ENCODE measurements at regions not wholly inside any gene's neighbourhood (a gene's known extent, or its start where the extent isn't known, plus 50 kb on each side); places are given as distances from the start of the nearest gene placed in this dataset.

DNA sequence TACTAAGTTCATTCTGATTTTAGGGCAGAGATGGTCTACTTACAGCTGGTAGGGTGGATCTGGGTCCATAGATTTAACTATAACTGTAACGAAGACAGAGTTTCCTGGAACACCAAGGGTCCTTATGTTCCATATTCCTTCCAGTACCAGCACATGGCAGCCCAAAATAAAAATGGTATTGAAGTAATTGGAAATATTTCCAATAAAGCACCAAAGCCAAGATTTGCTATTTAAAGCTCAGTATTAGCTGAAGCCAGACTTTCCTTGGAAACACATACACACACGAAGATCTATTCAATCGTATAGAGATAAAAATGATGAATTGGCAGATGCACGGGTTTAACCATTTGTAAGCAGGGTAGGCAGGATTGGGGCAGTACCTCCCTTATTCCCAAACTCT is 289.1 kb upstream of the SORCS1 start:
- Histone ChIP-seq H3K36me3 (no peaks in the 10 kb centered on the region), H3K9me3 (no peaks in the 10 kb centered on the region), H3K4me1 (no peaks in the 10 kb centered on the region), H3K4me3 (no peak overlapping the region), H3K27ac (no peak overlapping the region), H3K27me3 (no peaks in the 10 kb centered on the region)
- DNase-seq = no peak
- TF ChIP-seq, protein P1, sequence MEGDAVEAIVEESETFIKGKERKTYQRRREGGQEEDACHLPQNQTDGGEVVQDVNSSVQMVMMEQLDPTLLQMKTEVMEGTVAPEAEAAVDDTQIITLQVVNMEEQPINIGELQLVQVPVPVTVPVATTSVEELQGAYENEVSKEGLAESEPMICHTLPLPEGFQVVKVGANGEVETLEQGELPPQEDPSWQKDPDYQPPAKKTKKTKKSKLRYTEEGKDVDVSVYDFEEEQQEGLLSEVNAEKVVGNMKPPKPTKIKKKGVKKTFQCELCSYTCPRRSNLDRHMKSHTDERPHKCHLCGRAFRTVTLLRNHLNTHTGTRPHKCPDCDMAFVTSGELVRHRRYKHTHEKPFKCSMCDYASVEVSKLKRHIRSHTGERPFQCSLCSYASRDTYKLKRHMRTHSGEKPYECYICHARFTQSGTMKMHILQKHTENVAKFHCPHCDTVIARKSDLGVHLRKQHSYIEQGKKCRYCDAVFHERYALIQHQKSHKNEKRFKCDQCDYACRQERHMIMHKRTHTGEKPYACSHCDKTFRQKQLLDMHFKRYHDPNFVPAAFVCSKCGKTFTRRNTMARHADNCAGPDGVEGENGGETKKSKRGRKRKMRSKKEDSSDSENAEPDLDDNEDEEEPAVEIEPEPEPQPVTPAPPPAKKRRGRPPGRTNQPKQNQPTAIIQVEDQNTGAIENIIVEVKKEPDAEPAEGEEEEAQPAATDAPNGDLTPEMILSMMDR (IDR thresholded peaks at IDR 0.05) = no peak
- intact Hi-C loops (cut with DNase I; ENCODE audit: low total_unique reads) = no loop called here

DNA sequence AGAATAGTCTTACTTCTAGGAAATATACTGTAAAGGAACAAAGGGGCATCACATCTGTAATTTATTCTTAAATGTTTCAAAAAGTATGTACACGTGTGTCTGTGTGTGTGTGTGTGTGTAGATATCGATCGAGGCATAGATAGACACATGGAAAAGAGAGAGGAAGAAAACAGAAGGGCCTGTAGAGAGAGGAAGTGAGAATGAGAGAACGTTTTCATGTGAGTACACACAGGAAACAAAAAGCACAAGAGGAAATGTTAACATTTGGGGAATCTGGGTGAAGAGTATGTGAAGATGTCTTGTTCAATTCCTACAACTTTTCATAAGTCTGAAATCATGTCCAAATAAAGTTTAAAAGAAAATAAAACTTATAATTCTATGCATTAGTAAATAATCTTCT is 286.5 kb upstream of the SORCS1 start:
- Histone ChIP-seq H3K27ac (no peak overlapping the region), H3K36me3 (no peaks in the 10 kb centered on the region), H3K27me3 (no peaks in the 10 kb centered on the region), H3K9me3 (no peaks in the 10 kb centered on the region), H3K4me1 (no peaks in the 10 kb centered on the region), H3K4me3 (no peak overlapping the region)
- TF ChIP-seq, protein P1 (IDR thresholded peaks at IDR 0.05) = no peak
- DNase-seq = no peak
- intact Hi-C loops (cut with DNase I; ENCODE audit: low total_unique reads) = no loop called here

DNA sequence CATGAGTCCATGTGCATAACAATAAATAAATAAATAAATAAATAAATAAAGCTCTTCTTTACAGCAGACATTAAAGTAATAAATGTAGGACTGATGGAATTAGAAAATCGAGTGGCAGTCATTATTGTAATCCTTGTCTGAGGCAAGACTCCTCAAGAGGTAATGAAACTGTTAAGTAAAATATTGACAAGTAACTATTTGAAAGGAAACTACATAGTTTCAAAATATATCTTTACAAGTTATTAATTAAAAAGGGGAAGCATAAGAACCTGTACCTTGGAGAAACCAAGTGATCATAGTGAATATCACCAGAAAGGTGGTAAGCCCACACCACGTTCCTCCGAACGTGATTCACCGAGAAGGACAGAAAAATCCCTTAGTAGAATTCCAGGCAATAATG is 285.6 kb upstream of the SORCS1 start:
- Histone ChIP-seq H3K4me1 (no peaks in the 10 kb centered on the region), H3K27me3 (no peaks in the 10 kb centered on the region), H3K27ac (no peak overlapping the region), H3K36me3 (no peaks in the 10 kb centered on the region), H3K4me3 (no peak overlapping the region), H3K9me3 (no peaks in the 10 kb centered on the region)
- no peak for DNase-seq
- intact Hi-C loops (cut with DNase I; ENCODE audit: low total_unique reads) = no loop called here
- TF ChIP-seq, protein P1 (IDR thresholded peaks at IDR 0.05) = no peak

DNA sequence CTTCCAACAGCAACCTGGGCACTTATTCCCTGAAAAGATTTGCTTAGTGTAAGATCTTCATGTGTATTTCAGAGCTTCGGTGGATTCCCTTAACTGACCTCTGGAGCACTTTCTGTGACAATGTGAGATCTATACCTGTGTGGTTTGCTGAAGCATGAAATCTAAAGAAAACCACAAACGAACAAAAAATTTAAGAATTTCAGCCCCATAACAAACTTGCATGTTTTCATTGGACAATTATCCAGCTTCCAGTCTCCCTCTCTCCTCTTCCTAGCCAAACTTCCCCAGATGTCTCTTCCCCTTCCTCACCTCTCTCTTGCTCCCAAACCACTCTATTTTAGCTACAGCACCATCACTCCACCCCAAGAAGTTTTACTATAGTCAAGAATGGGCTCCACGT is 279.9 kb upstream of the SORCS1 start:
- no peak overlapping the region for H3K27ac ChIP-seq
- TF ChIP-seq, protein P1 (IDR thresholded peaks at IDR 0.05) = no peak
- H3K36me3 ChIP-seq = no peaks in the 10 kb centered on the region
- no peak for DNase-seq
- intact Hi-C loops (cut with DNase I; ENCODE audit: low total_unique reads) = no loop called here
- no peaks in the 10 kb centered on the region for H3K9me3 ChIP-seq
- no peaks in the 10 kb centered on the region for H3K27me3 ChIP-seq
- no peak overlapping the region for H3K4me3 ChIP-seq
- H3K4me1 ChIP-seq = no peaks in the 10 kb centered on the region

DNA sequence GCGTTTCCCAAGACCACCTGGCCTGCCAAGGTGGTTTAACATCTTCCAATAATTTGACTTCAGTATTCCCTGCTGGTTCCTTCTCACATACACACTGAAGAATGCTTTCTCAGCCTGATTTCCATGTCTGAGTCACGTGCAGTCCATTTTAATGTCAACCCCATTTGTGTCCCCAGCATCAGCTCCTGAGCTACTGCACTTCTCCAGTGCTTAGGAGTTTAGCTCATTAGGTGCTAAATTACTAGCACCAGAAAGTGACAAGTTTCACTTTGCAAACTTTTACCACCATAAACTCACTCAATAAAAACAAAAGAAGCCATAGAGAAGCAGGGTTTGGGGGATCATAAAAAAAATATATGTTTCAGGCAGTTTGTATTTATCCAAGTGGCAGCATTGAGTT is 279.3 kb upstream of the SORCS1 start:
- H3K27me3 ChIP-seq = no peaks in the 10 kb centered on the region
- no peak for DNase-seq
- H3K4me1 ChIP-seq = no peaks in the 10 kb centered on the region
- H3K9me3 ChIP-seq = no peaks in the 10 kb centered on the region
- TF ChIP-seq, protein P1 (IDR thresholded peaks at IDR 0.05) = no peak
- no peak overlapping the region for H3K4me3 ChIP-seq
- no peaks in the 10 kb centered on the region for H3K36me3 ChIP-seq
- intact Hi-C loops (cut with DNase I; ENCODE audit: low total_unique reads) = no loop called here
- H3K27ac ChIP-seq = no peak overlapping the region

DNA sequence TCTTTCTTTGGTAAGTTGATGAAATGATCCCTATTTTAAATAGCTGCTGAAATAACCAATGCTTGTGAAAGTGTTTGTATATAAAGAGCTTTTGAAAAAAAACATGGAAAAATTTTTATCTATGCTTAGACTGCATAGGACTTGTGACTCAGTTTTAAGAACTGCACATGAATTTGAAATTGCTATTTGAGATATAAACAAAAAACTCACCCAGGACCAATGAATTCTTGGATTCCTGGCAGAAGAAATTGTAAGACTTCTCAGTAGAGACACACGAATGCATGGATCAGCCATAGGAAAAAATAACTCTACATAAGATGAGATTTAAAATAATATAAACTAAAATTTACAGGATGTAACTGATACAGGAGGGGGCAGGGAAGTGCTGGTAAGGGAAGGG is 278.8 kb upstream of the SORCS1 start:
- no peaks in the 10 kb centered on the region for H3K9me3 ChIP-seq
- TF ChIP-seq, protein P1 (IDR thresholded peaks at IDR 0.05) = no peak

More for the DNA sequence above, 278.8 kb upstream of the SORCS1 start:
- no peaks in the 10 kb centered on the region for H3K36me3 ChIP-seq
- no peak overlapping the region for H3K27ac ChIP-seq
- no peaks in the 10 kb centered on the region for H3K27me3 ChIP-seq
- no peaks in the 10 kb centered on the region for H3K4me1 ChIP-seq
- no peak for DNase-seq
- no peak overlapping the region for H3K4me3 ChIP-seq
- intact Hi-C loops (cut with DNase I; ENCODE audit: low total_unique reads) = no loop called here
